ENCODE measurements at regions not wholly inside any gene's neighbourhood (a gene's known extent, or its start where the extent isn't known, plus 50 kb on each side); places are given as distances from the start of the nearest gene placed in this dataset.

DNA sequence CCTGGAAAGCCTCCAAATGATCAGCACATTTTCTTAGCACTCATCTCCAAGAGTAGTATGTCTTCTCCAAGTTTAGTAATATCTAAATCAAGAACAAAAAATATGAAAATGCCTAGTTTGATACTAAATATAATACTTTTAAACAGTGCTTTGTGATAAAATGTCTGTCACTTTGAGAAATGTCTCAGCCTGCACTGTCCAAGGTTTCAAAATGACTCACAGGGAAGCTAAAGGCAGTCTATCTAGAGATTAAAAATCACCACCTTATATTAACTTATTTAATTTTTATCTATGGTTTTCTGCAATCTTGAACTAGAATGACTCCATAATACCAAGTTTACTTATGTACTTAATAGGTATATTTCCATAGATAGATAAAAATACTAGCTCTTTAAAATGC, 633.0 kb upstream of the C9orf72 start:
- TF ChIP-seq CTCF (conservative IDR thresholded peaks at IDR 0.05; ENCODE audit: low read depth, low read length): no peak
- DNase-seq (ENCODE audit: low read depth): no peak
- H3K4me3 ChIP-seq (ENCODE audit: low read depth, low read length): no peak overlapping the region

- no peak for DNase-seq (ENCODE audit: low read depth)
- H3K4me3 ChIP-seq (ENCODE audit: low read depth, low read length): no peak overlapping the region
- no peak for TF ChIP-seq CTCF (conservative IDR thresholded peaks at IDR 0.05; ENCODE audit: low read depth, low read length)
Observed at GRCh38 chr9:28207657-28208056, 634.4 kb upstream of the C9orf72 start.

- H3K4me3 ChIP-seq (ENCODE audit: low read depth, low read length): no peak overlapping the region
- no peak for TF ChIP-seq CTCF (conservative IDR thresholded peaks at IDR 0.05; ENCODE audit: low read depth, low read length)
- DNase-seq (ENCODE audit: low read depth): no peak
Observed at GRCh38 chr9:28209130-28209529, 635.8 kb upstream of the C9orf72 start.

DNA sequence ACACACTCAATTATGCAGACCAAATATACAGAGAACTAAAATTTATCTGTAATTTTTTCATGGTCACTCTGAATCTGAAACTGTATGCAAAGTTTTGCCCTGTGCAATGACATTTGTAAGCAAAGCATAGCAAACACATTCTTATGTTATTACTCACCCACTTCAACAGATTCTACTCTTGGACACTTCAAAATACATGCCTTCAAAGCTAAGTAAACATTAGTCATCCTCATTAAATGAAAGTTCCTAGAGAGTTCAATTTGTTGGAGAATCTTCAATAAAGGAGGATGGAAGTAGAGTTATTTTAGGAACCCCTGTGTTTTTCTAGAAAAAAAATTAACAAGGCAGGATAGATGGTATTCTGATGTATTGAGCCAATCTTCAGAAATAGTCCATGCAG, 639.7 kb upstream of the C9orf72 start:
- DNase-seq (ENCODE audit: low read depth): peak; percentile 90

DNA sequence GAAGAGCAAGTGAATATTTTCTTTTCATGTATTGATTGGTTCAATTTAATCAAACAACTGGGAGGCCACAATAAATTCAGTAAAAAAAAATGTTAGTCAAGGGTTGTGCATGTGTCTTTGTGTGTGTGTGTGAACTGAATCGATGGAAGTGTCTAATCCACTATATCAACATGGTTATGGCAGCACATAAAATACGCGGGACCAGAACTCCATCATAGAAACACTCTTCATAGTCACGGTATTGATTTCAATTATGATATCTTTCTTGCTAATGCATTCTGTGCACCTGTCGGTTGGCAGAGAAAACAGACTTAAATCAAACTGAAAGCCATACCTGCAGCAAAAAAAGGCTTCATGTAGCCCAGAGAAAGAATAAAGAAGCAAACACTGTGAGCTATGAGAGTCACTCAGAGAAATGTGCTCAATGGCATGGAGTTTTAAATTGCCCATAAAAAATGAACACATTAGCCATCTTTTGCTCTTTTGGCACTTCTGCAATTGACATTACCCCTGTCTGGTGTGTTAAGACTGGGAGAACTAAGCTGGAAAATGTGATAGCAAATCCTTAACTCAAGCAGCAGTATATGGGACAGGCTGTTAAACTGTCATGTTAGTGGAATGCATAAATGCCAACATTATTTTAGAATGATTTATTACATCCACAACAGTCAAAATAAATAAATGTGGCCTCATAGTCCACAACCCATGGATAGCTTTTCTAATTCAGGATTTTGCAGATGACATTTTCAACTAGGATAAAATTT, 642.4 kb upstream of the C9orf72 start:
- TF ChIP-seq CTCF (conservative IDR thresholded peaks at IDR 0.05; ENCODE audit: low read depth, low read length): no peak
- no peak overlapping the region for H3K4me3 ChIP-seq (ENCODE audit: low read depth, low read length)
- no peak for DNase-seq (ENCODE audit: low read depth)

More for the DNA sequence above, 639.7 kb upstream of the C9orf72 start:
- no peak overlapping the region for H3K4me3 ChIP-seq (ENCODE audit: low read depth, low read length)
- no peak for TF ChIP-seq CTCF (conservative IDR thresholded peaks at IDR 0.05; ENCODE audit: low read depth, low read length)

GRCh38 chr9:28232686-28233085, 659.4 kb upstream of the C9orf72 start:
- no peak for TF ChIP-seq CTCF (conservative IDR thresholded peaks at IDR 0.05; ENCODE audit: low read depth, low read length)
- no peak for DNase-seq (ENCODE audit: low read depth)

More at GRCh38 chr9:28232686-28233085, 659.4 kb upstream of the C9orf72 start:
- H3K4me3 ChIP-seq (ENCODE audit: low read depth, low read length): no peak overlapping the region

Measured in choroid plexus epithelial cell (primary cell).